WI38 (cell line): ENCODE measurements at regions not wholly inside any gene's neighbourhood (a gene's known extent, or its start where the extent isn't known, plus 50 kb on each side); places are given as distances from the start of the nearest gene placed in this dataset.

ENCODE experiments used
- H3K4me3 ChIP-seq: 2 replicates; pipeline ENCODE4 v1.5.1; 2011; ENCODE audit warnings: low read depth, mild to moderate bottlenecking, control low read depth, low read length
- TF ChIP-seq, protein P1 (sequence below): IDR thresholded peaks from 2 replicates; pipeline ENCODE4 v1.5.1; 2012; ENCODE audit warnings: low read depth, mild to moderate bottlenecking, control low read depth, low read length

DNA sequence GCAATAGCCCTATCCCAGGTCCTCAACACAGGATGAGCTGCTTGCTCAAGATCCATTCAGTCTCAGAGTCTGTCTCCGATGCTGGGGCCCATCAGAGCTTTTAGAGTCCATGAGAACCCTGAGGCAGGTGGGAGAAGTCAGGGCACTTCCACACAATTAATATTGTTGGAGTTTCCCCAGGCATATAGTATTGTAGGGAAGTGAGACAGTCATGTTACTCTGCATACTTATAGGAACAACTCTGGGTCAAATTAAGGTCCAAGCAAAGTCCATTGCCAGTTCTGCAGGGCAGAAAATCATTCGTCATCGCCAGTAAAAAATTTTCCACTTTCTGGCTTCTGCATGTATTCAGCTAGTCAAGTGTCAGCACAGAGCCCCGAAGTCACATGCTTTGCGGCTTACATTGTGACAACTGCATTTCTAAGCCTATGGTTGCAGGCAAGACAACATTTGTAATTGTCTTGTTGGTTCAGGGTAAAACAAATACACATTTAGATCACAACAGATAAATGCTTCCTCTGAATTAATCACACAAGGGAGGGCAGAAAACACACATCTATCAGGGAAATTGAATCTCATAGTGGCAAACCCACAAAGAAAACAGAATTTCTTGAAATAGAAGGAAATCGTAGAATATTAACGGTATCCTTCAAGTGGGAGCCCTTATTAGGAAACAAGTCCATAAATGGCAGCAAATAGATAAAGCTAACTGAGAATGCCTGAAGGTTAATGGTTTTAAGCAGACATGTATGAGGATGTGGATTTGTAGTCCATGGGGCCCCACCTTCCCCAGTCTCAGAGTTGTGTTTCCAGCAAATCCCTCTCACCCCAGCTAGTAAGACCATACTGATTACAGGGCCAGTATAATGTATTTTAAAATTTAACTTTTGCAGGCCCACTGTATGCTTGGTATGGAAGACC lies 412.1 kb upstream of the RASGEF1B start:
- H3K4me3 ChIP-seq, result no peak overlapping the region
- TF ChIP-seq, protein P1, sequence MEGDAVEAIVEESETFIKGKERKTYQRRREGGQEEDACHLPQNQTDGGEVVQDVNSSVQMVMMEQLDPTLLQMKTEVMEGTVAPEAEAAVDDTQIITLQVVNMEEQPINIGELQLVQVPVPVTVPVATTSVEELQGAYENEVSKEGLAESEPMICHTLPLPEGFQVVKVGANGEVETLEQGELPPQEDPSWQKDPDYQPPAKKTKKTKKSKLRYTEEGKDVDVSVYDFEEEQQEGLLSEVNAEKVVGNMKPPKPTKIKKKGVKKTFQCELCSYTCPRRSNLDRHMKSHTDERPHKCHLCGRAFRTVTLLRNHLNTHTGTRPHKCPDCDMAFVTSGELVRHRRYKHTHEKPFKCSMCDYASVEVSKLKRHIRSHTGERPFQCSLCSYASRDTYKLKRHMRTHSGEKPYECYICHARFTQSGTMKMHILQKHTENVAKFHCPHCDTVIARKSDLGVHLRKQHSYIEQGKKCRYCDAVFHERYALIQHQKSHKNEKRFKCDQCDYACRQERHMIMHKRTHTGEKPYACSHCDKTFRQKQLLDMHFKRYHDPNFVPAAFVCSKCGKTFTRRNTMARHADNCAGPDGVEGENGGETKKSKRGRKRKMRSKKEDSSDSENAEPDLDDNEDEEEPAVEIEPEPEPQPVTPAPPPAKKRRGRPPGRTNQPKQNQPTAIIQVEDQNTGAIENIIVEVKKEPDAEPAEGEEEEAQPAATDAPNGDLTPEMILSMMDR, result no peak

- H3K4me3 ChIP-seq, result no peak overlapping the region
- TF ChIP-seq, protein P1, result no peak
Observed at GRCh38 chr4:81883004-81883403, 411.3 kb upstream of the RASGEF1B start.

DNA sequence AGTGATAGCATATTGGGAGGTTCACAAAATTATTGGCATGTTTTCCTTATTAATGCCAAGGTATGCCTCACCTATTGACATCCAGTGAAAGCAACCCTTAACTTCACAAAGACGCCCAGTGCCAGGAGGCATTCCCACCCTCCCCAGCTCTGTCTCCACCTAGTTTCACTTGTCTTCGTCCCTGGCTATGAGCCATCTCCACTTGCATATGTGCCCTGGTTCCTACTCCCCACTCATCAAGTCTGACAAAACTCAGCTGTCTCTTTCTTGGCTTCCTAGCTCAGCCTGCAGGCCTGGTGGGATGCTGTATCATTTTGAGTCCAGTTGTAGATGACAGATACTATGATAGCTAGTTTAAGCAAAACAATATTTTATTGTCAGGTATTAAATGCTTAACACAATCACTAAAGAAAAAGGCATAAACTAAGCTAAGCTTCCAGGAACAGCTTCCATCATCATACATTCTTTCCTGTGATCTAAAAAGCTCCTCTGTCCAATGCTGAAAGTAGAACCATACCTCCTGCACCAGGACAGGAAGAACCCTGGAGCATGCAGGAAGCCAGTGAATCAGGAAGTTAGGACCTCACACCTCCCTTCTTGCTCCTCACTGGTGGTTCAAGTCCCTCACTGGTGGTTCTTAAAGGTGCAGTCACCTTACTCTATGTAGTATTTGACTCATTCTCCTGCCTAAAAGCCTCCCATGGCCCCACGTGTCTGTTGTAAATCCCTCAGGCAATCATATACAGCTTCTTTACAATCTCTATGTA lies 410.3 kb upstream of the RASGEF1B start:
- H3K4me3 ChIP-seq, result no peak overlapping the region
- TF ChIP-seq, protein P1, result no peak

- no peak overlapping the region for H3K4me3 ChIP-seq
Observed at GRCh38 chr4:81876106-81876505, 404.4 kb upstream of the RASGEF1B start.

GRCh38 chr4:81874661-81875515 lies 403.2 kb upstream of the RASGEF1B start:
- TF ChIP-seq, protein P1, result no peak

More at GRCh38 chr4:81876106-81876505, 404.4 kb upstream of the RASGEF1B start:
- TF ChIP-seq, protein P1, result no peak

DNA sequence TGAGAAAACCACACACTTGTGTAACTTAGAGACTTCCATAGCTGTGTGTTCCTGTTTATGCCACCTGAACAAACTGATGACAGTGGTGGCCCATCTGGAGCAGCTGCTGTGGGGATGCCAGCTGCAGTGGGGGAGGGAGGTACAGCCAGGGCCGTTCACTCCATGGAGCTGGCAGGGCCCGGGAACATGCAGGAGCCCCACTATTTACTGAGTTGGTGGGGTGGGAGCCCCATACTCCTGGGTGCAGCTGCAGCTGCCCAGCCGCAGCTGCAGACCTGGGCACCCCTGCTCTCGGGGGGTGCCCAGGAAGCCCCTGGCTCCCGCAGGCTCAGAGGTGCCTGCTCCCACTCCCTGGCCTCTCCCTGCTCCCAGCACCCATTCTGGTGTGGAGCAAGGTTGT lies 398.6 kb upstream of the RASGEF1B start:
- TF ChIP-seq, protein P1, result no peak
- H3K4me3 ChIP-seq, result no peak overlapping the region

More at GRCh38 chr4:81874661-81875515, 403.2 kb upstream of the RASGEF1B start:
- H3K4me3 ChIP-seq, result no peak overlapping the region
